Stimulated activated CD4-positive, alpha-beta T cell treated with anti-CD3 and anti-CD28 coated beads, Interleukin-15, amount 100 ng/mL, for 1 hour (primary cell): ENCODE measurements at regions not wholly inside any gene's neighbourhood (a gene's known extent, or its start where the extent isn't known, plus 50 kb on each side); places are given as distances from the start of the nearest gene placed in this dataset.

Source experiments
- DNase-seq, 2 donors: peaks; one replicate each; pipeline ENCODE4 v3.0.0-alpha.2; 2020; ENCODE audit warnings: low read depth in 1 of 2, low spot score in 1 of 2

DNA sequence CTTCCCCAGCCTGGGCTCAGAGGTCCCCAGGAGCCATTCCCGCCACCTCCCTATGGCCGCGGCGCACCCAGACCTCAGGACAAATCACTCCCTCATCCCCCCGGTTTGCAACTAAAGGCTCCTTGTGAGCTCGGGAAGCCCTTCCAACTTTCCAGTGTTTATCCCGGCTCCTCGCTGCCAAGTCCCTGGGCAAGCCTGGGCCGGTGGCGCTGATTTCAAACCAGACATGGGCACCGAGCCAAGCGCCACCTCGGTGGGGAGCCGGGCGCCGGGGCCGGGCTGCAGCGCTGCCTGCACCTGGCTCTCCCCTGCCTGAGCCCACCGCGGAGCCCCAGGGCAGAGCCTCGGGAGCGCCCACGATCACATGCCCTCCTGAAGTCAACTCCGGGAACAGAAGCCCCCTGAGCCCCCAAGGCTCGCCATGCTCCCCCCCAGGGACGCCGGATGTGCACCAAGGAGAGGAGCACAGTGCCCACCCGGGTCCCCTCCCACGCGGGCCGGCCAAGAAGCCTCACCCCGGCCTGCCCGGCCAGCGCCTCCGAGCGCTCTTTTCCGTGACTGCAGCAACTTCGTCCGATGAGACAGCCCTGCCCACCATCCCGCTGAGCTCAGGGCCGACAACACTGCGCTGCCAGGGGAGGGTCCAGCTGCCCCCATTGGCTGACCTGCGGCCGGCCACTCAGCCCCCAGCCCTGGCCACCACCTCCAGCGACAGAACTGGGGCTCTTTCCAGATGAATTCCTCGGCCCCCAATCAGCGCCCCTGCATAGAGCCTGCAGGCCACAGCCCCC lies 50.0 kb downstream of the NCOR2 start:
- DNase-seq = no peak

DNA sequence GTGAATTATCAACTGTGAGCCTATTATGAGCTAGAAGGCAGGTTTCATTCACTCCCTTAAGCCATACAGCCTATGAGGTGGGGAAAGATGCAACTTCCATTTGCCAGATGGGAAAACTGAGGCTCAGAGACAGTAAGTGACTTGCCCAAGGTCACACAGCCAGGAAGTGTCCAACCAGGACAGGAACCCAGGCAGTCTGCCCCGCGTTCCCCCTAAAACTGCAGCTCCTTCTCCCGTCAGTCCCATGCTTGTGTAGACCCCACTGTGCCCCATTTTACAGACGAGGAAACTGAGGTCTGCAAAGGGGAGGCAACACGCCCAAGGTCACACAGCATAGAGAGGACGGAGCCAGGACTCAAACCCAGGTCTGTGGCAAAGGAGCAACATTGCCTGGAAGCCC lies 50.6 kb downstream of the NCOR2 start:
- DNase-seq = no peak

DNA sequence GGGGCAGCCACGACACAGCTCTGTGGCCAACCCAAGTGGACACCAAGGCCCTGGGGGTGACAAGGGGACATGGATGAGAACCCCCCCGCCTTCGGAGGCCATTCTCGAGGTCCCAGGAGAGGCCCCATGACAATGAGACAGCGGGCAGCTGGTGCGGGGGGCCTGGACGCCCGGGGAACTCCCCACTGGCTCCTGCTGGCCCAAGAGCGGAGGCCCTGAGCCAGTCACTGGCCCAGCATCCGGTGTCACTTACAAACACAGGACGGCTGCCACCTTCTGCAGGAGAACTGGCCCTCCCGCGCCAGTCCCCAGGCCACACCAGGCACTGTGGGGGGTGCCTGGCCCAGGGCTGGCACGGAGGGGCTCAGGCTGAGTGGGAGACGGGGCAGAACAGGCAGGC lies 51.4 kb downstream of the NCOR2 start:
- DNase-seq = no peak

DNA sequence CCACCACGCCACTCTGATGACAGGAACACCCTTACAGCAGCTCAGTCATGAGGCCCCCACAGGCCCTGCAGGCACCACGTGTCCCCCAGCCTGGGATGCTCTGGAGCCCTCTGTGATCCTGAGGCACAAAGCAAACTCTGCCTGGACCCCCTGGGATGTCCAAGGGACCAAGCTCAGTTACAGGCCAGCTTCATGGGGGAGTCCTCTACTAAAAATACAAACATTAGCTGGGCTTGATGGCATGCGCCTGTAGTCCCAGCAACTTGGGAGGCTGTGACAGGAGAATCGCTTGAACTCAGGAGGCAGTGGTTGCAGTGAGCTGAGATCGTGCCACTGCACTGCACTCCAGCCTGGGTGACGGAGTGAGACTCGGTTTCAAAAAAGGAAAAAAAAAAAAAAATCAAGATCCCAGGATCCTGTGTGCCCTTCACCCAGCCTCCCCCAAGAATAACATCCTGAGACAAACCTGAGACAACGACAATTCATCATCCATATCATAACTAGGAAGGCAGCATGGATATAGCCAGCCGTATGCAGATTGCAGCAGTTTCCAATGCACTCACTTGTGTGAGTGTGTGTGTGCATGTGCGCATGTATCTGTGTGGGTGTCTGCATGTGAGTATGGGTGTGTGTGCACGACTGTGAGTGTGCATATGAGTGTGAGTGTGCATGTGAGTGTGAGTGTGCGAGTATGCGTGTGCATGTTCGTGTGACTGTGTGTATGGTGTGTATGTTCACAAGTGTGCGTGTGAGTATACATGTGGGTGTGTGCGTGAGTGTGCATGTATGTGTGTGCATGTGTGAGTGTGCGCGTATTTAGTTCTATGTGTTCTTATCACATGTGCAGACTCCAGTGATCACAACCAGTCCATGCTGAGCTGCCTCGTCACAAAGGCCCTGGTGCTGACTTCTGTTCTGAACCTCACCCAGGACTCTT lies 52.1 kb downstream of the NCOR2 start:
- DNase-seq = no peak

DNA sequence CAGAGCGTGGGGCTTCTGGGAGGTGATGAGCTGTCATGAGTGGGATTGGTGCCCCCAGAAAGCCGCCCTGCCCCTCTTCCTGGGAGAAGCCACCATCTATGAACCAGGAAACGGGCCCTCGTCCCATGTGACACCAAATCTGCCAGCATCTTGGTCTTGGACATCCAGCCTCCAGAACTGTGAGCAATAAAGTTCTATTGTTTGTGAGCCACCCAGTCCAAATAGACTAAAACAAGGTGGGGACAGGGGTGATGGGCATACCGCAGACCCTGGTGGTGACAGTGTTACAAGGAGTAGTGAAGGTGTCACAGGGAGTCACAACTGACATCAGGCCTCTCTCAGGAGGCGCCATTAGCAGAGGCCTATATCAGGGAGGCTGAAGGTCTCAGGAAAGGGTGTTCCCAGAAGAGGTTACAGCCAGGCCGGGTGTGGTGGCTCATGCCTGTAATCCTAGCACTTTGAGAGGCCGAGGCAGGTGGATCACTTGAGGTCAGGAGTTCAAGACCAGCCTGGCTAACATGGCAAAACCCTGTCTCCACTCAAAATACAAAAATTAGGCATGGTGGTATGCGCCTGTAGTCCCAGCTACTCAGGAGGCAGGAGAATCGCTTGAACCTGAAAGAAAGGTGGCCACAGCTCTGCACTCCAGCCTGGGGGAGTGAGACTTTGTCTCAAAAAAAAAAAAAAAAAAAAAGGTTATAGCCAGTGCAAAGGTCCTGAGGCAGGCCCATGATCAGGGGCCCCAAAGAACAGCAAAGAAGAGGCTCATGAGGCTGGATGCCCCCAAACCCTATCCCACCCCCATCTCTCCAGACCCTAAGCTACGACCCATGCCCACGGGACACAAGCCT lies 53.0 kb downstream of the NCOR2 start:
- no peak for DNase-seq

DNA sequence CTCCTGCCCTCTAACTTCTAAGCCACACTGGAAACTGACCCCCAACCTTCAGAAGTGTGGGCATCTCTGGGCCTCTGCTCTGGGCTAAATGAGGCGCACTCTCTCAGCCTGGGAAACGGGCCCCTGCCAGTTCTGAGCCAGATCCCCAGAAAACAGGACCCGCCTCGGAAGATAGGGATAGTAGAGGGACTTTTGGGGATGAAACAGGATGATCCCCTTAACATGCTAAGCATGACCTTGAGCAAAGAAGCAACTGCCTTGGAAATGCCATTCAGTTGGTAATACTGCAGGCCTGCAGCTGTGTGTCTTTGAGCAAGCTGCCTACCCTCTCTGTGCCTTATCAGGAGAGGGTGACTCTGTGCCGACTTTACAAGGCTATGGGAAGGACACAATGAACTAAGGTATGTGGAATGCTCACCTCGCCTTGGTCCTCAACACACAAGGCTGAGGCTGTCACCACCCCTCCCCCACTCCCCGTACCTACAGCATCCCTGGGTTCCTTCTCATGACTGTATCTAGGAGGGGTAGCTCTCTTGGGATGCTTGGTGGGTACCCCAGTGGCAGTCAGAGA lies 54.0 kb downstream of the NCOR2 start:
- no peak for DNase-seq

DNA sequence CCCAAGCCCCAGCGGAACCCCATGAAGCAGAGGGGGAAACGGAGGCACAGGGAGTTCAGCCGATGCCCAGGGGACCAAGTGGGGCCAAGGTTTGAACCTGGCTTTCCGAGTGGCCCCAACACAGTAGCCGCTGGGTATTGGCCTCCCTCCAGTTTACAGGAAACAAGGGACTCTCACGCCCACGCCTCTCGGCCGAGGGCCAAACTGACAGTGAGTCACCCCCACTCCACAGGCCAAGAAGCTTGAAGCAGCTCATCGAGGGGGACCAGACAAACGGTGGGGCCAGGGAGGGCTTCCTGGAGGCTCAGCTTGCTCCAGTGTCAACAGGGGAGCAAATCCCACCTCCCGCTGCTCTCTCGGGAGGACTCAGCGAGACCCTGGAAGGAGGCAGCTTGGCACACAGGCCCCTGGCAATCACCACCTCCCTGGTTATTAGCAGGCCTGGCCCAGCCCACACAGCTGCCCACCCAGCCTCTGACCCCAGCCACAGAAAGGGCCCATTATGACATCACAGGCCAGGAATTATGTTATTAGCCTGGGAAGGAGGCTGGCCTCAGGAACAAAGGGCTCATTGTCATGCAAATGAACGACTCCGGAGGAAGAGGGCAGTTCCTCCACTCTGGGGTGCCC lies 54.6 kb downstream of the NCOR2 start:
- DNase-seq = no peak

DNA sequence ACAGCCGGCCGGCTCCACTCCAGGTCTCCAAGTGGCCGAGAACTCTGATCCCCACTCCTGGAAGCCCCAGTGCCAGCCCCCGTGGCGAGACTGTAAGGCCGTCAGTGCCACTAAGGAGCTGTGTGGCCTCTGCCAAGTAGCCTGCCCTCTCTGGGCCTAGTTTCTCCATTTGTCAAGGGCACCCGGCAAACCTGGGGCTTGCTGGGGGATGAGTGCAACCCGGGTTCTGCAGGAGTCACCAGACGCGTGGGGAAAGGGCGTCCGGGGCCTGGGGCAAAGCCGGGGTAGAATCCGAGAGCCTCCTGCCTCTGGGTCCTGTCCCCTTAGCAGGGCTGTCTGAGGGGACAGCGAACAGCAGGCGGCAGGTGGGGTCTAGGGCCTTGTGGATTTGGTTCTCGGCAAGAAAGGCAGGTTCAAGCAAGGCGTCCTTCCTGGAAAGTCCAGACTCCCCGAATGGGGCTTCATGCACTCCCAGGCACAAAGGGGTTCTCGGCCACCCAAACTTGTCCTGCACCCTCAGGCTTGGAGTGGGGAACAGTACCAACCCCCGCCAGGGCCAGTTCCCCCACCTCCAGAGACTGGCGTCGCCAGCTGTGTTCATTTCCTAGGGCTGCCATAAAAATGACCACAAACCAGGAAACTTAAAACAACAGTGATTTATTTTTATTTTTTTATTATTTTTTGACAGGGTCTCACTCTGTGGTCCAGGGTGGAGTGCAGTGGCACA lies 56.0 kb downstream of the NCOR2 start:
- DNase-seq = no peak

DNA sequence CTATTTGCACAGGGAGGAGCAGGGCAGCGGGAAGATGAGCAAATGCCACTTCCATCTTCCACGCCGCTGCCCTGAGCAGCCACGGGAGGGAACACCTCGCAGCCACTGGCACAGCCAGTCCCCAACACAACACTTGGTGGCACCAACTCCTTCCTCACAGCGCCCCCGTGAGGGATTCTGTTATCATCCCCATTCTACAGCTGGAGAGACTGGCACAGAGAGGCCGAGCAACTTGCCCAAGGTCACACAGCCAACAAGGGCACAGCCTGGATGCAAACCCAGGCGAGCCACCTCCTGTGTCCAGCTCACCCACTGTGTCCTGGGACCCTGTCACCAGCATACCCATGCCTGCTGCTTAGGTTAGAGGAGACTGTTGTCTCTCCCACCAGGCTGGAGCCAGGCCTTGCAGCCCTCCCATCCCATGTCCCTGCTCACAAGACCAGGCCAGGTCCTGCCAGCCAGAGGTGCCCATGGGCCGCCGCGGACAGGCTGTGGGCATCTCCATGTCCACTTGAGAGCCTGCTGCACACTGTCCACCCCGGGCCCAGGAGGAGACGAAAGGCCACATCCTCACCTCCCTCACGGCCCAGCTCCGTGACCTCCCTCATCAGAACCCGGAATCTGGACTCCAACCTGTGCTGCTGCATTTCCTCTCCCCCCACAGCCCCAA lies 57.0 kb downstream of the NCOR2 start:
- no peak for DNase-seq

DNA sequence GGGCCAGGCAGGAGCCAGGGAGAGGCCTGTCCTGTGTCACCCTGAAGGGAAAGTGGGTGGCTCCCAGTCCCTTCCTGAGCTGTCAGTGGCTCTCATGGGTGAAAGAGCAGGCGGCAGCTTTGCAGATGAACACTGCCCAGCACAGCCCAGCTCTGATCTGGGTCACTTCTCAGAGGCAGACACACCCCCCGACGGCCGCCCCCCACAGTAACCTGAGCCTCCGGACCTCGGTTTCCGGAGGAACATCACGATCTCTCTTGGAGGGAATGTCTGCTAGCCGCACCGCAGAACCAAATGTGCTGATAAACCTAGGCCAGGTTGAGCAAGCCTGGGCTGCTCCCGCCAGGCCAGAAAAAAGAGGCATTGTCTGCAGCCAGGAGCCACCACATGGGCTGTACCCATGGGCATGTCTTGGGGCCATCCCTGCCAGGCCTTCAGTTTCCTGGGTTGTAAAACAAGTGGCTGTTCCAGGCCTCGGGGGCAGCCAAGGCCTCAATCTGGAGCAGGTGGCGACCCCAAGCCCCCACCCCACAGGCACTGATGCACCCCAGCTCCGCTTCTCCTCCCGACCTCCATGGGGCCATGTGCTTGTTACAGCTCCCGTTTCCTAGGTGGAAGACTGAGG lies 57.6 kb downstream of the NCOR2 start:
- DNase-seq = no peak

DNA sequence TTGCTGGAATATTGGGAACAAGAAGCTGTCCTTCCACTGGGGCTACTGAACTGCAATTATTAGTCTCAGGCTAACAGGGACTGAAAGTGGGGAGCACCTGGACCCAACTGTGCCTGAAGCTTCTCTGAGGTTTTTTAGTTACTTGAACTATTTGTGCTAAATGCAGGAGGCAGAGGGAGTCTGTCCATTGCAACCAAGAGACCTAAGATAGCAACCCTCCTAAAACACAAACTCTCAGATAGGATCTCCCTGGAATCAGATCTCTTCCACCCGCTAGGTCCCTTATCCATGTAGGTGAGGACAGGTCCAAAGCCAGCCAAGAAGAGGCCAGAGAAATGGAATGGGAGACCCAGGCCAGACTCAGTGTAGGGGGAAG lies 58.1 kb downstream of the NCOR2 start:
- no peak for DNase-seq

DNA sequence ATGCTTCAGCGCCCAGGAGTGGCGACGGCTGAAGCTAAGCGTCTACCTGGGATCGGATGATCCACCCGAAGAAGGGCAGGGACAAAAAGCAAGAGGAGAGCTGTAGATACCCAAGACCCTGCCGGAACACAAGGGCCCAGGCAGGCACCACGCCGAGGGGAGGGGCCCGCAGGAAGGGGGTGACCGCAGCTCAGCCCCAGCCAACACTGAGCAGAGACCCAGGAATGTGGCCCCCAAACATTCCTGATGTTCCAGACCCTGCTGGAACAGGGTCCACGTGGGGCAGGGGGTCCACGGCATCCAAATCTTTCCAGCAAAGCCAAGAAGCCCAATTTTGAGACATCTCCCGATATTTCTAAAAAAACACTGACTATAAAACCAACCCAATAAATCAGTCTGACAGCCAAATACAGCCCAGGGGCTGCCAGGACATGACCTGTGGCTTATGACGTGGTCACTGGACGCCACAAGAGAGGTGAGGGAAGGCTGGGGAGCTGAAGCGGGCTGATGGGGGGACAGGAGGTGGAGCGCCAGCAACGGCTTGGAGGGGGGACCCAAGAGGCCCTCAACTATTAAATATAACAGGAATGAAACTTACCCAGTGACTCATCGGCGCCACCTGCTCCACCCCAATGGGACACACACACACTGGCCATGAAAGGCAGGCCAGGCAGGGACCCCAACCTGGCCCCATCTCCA lies 58.9 kb downstream of the NCOR2 start:
- DNase-seq = no peak

DNA sequence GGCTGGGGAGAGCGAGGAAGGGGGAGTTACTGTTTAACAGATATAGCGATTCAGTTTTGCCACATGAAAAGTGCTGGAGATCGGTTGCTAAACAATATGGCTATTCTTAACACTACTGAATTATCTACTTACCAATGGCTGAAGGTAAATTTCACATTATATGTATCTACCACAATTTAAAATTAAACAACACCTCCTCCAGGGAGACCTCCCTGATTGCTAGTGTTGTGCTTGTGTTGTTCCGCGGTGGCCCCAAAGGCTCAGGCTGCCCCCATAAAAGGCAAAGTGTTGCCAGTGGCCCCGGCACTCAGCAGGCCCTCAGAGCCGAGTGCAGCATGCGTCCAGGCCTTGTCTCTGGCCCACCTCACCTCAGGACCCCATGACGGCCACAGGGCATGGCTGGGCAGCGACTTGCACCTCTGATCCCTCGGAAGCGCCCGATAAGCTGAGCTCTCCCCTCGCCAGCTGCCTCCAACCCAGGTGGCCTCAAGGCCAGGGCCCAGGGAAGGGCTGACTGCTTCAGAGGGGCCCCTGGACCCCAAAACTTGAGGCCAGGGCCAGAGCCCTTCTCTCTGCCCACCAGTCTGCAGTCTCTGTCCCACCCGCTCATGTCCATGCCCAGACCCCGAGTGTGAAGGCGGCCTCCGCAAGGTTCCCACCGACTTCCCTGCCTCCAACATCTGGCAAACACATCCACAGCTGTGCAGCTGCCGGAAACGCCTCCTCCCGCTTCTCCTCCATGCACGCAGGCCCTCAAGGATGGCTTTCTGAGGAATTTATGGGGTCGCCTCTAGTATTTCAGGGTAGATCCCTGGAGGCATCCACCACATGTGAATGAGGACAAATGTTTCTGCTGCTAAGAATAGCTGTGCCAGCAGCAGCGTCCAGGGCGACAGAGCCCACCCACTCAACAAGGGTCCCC lies 60.0 kb downstream of the NCOR2 start:
- no peak for DNase-seq

DNA sequence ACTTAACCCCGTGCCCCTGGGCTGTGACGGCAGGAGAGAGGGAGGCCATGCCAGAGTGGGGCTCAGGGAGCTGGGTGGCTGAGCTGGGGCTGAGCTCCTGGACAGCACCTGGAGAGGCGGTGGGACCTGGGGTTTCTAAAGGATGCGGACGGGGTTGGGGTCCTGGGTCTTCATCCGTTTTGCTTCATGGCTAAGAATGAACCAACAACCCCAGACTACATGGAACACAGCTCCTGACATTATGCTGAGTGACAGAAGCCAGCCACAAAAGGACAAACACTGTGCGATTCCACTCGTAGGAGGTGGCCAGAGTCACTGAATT lies 60.6 kb downstream of the NCOR2 start:
- no peak for DNase-seq

DNA sequence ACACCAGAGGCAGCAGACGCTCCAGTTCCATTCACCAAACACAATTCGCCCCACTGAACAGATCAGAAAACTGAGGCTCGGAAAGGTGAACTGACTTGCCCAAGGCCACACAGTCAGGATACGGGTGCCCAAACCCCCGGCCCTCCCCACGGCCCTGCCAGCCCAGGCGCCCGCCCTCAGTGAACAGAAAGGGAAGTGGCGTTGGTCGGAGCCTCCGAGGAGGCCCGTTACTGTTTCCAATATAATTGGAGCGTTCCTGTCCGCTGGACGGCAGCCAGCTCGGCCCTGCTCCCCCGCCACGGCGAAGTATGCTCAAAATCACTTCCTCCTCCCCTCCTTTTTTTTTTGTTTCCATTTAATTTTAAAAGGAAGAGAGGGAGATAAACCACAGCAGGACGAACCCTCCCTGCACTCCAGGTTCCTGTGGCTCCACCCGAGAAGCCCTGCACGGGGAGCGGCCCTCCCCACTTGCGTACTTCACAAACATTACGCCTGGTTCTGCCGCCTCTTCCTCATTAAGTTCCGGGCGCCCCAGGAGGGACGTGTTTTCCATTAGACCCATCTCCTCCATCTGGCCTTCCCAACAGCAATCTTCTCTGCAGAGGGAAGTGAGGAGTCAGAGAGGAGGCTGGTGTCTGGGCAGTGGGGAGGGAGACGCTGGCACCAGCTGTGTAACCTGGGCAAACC lies 61.1 kb downstream of the NCOR2 start:
- no peak for DNase-seq

DNA sequence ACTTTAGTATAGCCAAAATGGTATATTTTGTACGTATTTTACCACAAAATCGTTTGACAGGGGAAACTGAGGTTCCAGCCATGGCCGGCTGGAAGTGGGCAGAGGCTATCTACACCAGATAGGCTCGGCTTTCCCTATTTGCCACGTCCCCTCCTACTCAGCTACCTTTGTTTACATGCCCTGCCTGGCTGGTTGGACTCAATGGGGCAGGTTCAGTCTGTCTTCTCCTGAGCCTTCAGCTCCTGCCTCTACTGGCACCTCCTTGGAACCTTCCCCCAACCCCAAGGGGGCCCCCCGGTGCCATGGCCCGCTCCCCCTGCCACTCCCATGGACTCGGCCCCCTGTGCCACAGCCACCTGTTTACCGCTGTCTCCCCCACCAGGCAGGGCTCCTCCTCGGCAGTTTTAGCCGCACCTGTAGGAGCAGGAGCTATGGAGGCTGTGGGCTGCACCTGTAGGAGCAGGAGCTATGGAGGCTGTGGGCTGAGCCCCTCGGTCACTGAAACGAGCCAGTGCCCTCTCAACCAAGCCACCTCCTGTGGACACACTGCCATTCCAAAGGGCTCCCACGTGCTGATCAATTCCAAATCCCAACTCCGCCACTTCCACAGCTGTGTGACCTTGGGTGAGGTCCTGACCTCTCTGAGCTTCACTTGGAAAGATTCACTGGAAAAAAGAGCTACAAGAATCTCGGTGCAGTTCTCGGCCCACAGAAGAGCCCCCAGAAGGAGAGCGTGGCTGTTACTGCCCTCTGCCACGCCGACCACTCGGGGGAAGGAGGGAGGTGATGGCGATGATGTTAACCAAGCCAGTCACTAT lies 62.2 kb downstream of the NCOR2 start:
- DNase-seq = no peak
